ENCODE measurements at regions not wholly inside any gene's neighbourhood (a gene's known extent, or its start where the extent isn't known, plus 50 kb on each side); places are given as distances from the start of the nearest gene placed in this dataset.

DNA sequence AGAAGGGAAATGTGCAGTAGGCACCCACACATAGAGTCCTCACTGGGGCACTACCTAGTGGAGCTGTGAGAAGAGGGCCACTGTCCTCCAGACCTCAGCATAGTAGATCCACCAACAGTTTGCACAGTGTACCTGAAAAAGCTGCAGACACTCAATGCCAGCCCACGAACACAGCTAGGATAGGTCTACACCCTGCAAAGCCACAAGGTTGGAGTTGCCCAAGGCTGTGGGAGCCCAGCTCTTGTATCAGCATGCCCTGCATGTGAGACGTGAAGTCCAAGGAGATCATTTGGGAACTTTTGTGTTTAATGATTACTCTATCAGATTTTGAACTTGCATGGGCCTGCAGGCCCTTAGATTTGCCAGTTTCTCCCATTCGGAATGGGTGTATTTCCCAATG is 299.4 kb upstream of the OLFM3 start (continued):
- TF ChIP-seq HNRNPK (IDR thresholded peaks at IDR 0.05; ENCODE audit: low read depth, low read length, poor library complexity, severe bottlenecking) (no peak), ZNF468 (CRISPR knock-in tag; IDR thresholded peaks at IDR 0.05) (no peak)

GRCh38 chr1:102282955-102283354 is 286.2 kb upstream of the OLFM3 start:
- H3K9me3 ChIP-seq (ENCODE audit: low read length): peaks cover 47% of the 10 kb centered on the region
- intact Hi-C loops (cut with micrococcal nuclease; ENCODE audit: unreplicated experiment) (no loop called here), in situ Hi-C loops (cut with HindIII; ENCODE audit: extremely low pct_ligation_motif_present, low pct_unique_long_range_greater_than_20kb) (no loop called here)
- 3% methylated on average over 1 of the region's 1 CpG for whole genome bisulfite sequencing (ENCODE audit: low lambda C conversion rate)
- no peak for DNase-seq (ENCODE audit: low spot score)
- BruUV-seq (replicated peaks): no TSS peak
- TF ChIP-seq ARID2 (CRISPR knock-in tag; IDR thresholded peaks at IDR 0.05; ENCODE audit: borderline replicate concordance) (no peak), MNT (IDR thresholded peaks at IDR 0.05) (no peak), ZNF564 (CRISPR knock-in tag; IDR thresholded peaks at IDR 0.05) (no peak), ZNF513 (CRISPR knock-in tag; conservative IDR thresholded peaks at IDR 0.05) (no peak), DDIT3 (CRISPR knock-in tag; IDR thresholded peaks at IDR 0.05) (no peak), ZNF263 (CRISPR knock-in tag; IDR thresholded peaks at IDR 0.05) (no peak)
- H3K79me2 ChIP-seq (ENCODE audit: insufficient read depth, low read length): no peaks in the 10 kb centered on the region
- no peaks in the 10 kb centered on the region for H4K20me1 ChIP-seq (ENCODE audit: insufficient read depth, low read length)
- H3K9ac ChIP-seq (ENCODE audit: insufficient read depth, low read depth, low read length): no peak overlapping the region
- CTCF ChIA-PET (ENCODE audit: low intra/inter-chr PET ratio, low total read pairs): no interaction called here
- no peak overlapping the region for H2AFZ ChIP-seq (ENCODE audit: low read length)
- no peaks in the 10 kb centered on the region for H3K4me1 ChIP-seq (ENCODE audit: insufficient read depth, low read length)
- H3K27ac ChIP-seq (ENCODE audit: extremely low read length, insufficient read depth, low read length): no peak overlapping the region
- H3K36me3 ChIP-seq (replicated peaks in 1 of 2; ENCODE audit: control insufficient read depth in 1 of 2, insufficient read depth in 2 of 2, low read length in 2 of 2): no peaks in the 10 kb centered on the region
- no peak overlapping the region for H3K4me3 ChIP-seq (replicated peaks in 1 of 3; ENCODE audit: insufficient read depth in 1 of 3, low read depth in 2 of 3, low read length in 3 of 3)
- ATAC-seq: no peak
- POLR2A ChIA-PET: no interaction called here
- FAIRE-seq: no peak
- no peak overlapping the region for H3K4me2 ChIP-seq (ENCODE audit: low read depth, low read length)
- H3K27me3 ChIP-seq (ENCODE audit: control insufficient read depth in 1 of 2, insufficient read depth in 2 of 2, low read length in 2 of 2): no peaks in the 10 kb centered on the region
